ENCODE measurements at regions not wholly inside any gene's neighbourhood (a gene's known extent, or its start where the extent isn't known, plus 50 kb on each side); places are given as distances from the start of the nearest gene placed in this dataset.

- H3K9ac ChIP-seq (ENCODE audit: low read length): no peak overlapping the region
- no peak for DNase-seq (ENCODE audit: low read depth)
- no peaks in the 10 kb centered on the region for H3K36me3 ChIP-seq (ENCODE audit: control insufficient read depth, insufficient read depth, low read length, severe bottlenecking)
- H3K27me3 ChIP-seq (replicated peaks; ENCODE audit: control insufficient read depth, insufficient read depth, low read length): no peaks in the 10 kb centered on the region
- H3K9me3 ChIP-seq (ENCODE audit: control insufficient read depth, low read length): no peaks in the 10 kb centered on the region
- H3K4me1 ChIP-seq (ENCODE audit: control insufficient read depth, insufficient read depth, low read length): peaks cover 5% of the 10 kb centered on the region
- H3K4me3 ChIP-seq (ENCODE audit: low read length): no peak overlapping the region
These were observed 198.2 kb upstream of the CNOT2 start for GRCh38 chr12:70045036-70045435.

- H3K27me3 ChIP-seq (replicated peaks; ENCODE audit: control insufficient read depth, insufficient read depth, low read length): no peaks in the 10 kb centered on the region
- no peaks in the 10 kb centered on the region for H3K9me3 ChIP-seq (ENCODE audit: control insufficient read depth, low read length)
- peaks cover 5% of the 10 kb centered on the region for H3K4me1 ChIP-seq (ENCODE audit: control insufficient read depth, insufficient read depth, low read length)
- H3K9ac ChIP-seq (ENCODE audit: low read length): no peak overlapping the region
- DNase-seq (ENCODE audit: low read depth): no peak
- H3K4me3 ChIP-seq (ENCODE audit: low read length): no peak overlapping the region
- H3K36me3 ChIP-seq (ENCODE audit: control insufficient read depth, insufficient read depth, low read length, severe bottlenecking): no peaks in the 10 kb centered on the region
These were observed 197.7 kb upstream of the CNOT2 start for GRCh38 chr12:70045514-70045913.

- no peak overlapping the region for H3K9ac ChIP-seq (ENCODE audit: low read length)
- DNase-seq (ENCODE audit: low read depth): no peak
- peaks cover 22% of the 10 kb centered on the region for H3K4me1 ChIP-seq (ENCODE audit: control insufficient read depth, insufficient read depth, low read length)
- H3K27me3 ChIP-seq (replicated peaks; ENCODE audit: control insufficient read depth, insufficient read depth, low read length): no peaks in the 10 kb centered on the region
- H3K9me3 ChIP-seq (ENCODE audit: control insufficient read depth, low read length): no peaks in the 10 kb centered on the region
- H3K36me3 ChIP-seq (ENCODE audit: control insufficient read depth, insufficient read depth, low read length, severe bottlenecking): no peaks in the 10 kb centered on the region
- H3K4me3 ChIP-seq (ENCODE audit: low read length): no peak overlapping the region
These were observed 194.5 kb upstream of the CNOT2 start for GRCh38 chr12:70048521-70049250.

- Histone ChIP-seq H3K4me3 (ENCODE audit: low read length) (no peak overlapping the region), H3K4me1 (ENCODE audit: control insufficient read depth, insufficient read depth, low read length) (peaks cover 24% of the 10 kb centered on the region), H3K9ac (ENCODE audit: low read length) (no peak overlapping the region), H3K27me3 (replicated peaks; ENCODE audit: control insufficient read depth, insufficient read depth, low read length) (no peaks in the 10 kb centered on the region), H3K36me3 (ENCODE audit: control insufficient read depth, insufficient read depth, low read length, severe bottlenecking) (no peaks in the 10 kb centered on the region), H3K9me3 (ENCODE audit: control insufficient read depth, low read length) (no peaks in the 10 kb centered on the region)
- no peak for DNase-seq (ENCODE audit: low read depth)
These were observed 193.5 kb upstream of the CNOT2 start for GRCh38 chr12:70049596-70050360.

- Histone ChIP-seq H3K36me3 (ENCODE audit: control insufficient read depth, insufficient read depth, low read length, severe bottlenecking) (no peaks in the 10 kb centered on the region), H3K9ac (ENCODE audit: low read length) (no peak overlapping the region), H3K4me1 (ENCODE audit: control insufficient read depth, insufficient read depth, low read length) (peaks cover 19% of the 10 kb centered on the region), H3K9me3 (ENCODE audit: control insufficient read depth, low read length) (no peaks in the 10 kb centered on the region), H3K27me3 (replicated peaks; ENCODE audit: control insufficient read depth, insufficient read depth, low read length) (no peaks in the 10 kb centered on the region), H3K4me3 (ENCODE audit: low read length) (peak overlapping the region; percentile 57)
- DNase-seq (ENCODE audit: low read depth): peak; percentile 19
These were observed 190.8 kb upstream of the CNOT2 start for GRCh38 chr12:70052476-70052875.

- DNase-seq (ENCODE audit: low read depth): peak; percentile 94
- Histone ChIP-seq H3K27me3 (replicated peaks; ENCODE audit: control insufficient read depth, insufficient read depth, low read length) (no peaks in the 10 kb centered on the region), H3K4me1 (ENCODE audit: control insufficient read depth, insufficient read depth, low read length) (peaks cover 19% of the 10 kb centered on the region)
These were observed 190.2 kb upstream of the CNOT2 start for GRCh38 chr12:70052931-70053497.

GRCh38 chr12:70059373-70059772, 183.9 kb upstream of the CNOT2 start:
- no peaks in the 10 kb centered on the region for H3K9me3 ChIP-seq (ENCODE audit: control insufficient read depth, low read length)
- H3K9ac ChIP-seq (ENCODE audit: low read length): no peak overlapping the region
- H3K4me3 ChIP-seq (ENCODE audit: low read length): no peak overlapping the region
- peak; percentile 22 for DNase-seq (ENCODE audit: low read depth)
- no peaks in the 10 kb centered on the region for H3K4me1 ChIP-seq (ENCODE audit: control insufficient read depth, insufficient read depth, low read length)
- H3K36me3 ChIP-seq (ENCODE audit: control insufficient read depth, insufficient read depth, low read length, severe bottlenecking): no peaks in the 10 kb centered on the region
- H3K27me3 ChIP-seq (replicated peaks; ENCODE audit: control insufficient read depth, insufficient read depth, low read length): no peaks in the 10 kb centered on the region

More at GRCh38 chr12:70052931-70053497, 190.2 kb upstream of the CNOT2 start:
- Histone ChIP-seq H3K36me3 (ENCODE audit: control insufficient read depth, insufficient read depth, low read length, severe bottlenecking) (no peaks in the 10 kb centered on the region), H3K9me3 (ENCODE audit: control insufficient read depth, low read length) (no peaks in the 10 kb centered on the region), H3K9ac (ENCODE audit: low read length) (no peak overlapping the region), H3K4me3 (ENCODE audit: low read length) (peak overlapping the region; percentile 57)

- H3K4me1 ChIP-seq (ENCODE audit: control insufficient read depth, insufficient read depth, low read length): no peaks in the 10 kb centered on the region
- no peak for DNase-seq (ENCODE audit: low read depth)
- no peaks in the 10 kb centered on the region for H3K9me3 ChIP-seq (ENCODE audit: control insufficient read depth, low read length)
- no peaks in the 10 kb centered on the region for H3K27me3 ChIP-seq (replicated peaks; ENCODE audit: control insufficient read depth, insufficient read depth, low read length)
- no peaks in the 10 kb centered on the region for H3K36me3 ChIP-seq (ENCODE audit: control insufficient read depth, insufficient read depth, low read length, severe bottlenecking)
- H3K9ac ChIP-seq (ENCODE audit: low read length): no peak overlapping the region
- no peak overlapping the region for H3K4me3 ChIP-seq (ENCODE audit: low read length)
These were observed 182.6 kb upstream of the CNOT2 start for GRCh38 chr12:70060634-70061033.

GRCh38 chr12:70068743-70069142, 174.5 kb upstream of the CNOT2 start:
- Histone ChIP-seq H3K27me3 (replicated peaks; ENCODE audit: control insufficient read depth, insufficient read depth, low read length) (no peaks in the 10 kb centered on the region), H3K4me1 (ENCODE audit: control insufficient read depth, insufficient read depth, low read length) (no peaks in the 10 kb centered on the region), H3K4me3 (ENCODE audit: low read length) (no peak overlapping the region), H3K9ac (ENCODE audit: low read length) (no peak overlapping the region), H3K9me3 (ENCODE audit: control insufficient read depth, low read length) (no peaks in the 10 kb centered on the region), H3K36me3 (ENCODE audit: control insufficient read depth, insufficient read depth, low read length, severe bottlenecking) (no peaks in the 10 kb centered on the region)
- no peak for DNase-seq (ENCODE audit: low read depth)

- no peak for DNase-seq (ENCODE audit: low read depth)
- H3K36me3 ChIP-seq (ENCODE audit: control insufficient read depth, insufficient read depth, low read length, severe bottlenecking): no peaks in the 10 kb centered on the region
- H3K4me1 ChIP-seq (ENCODE audit: control insufficient read depth, insufficient read depth, low read length): no peaks in the 10 kb centered on the region
- H3K9me3 ChIP-seq (ENCODE audit: control insufficient read depth, low read length): no peaks in the 10 kb centered on the region
- no peak overlapping the region for H3K4me3 ChIP-seq (ENCODE audit: low read length)
- H3K9ac ChIP-seq (ENCODE audit: low read length): no peak overlapping the region
- H3K27me3 ChIP-seq (replicated peaks; ENCODE audit: control insufficient read depth, insufficient read depth, low read length): no peaks in the 10 kb centered on the region
These were observed 173.8 kb upstream of the CNOT2 start for GRCh38 chr12:70069221-70070105.

Data from adipocyte (in vitro differentiated cells).